GM21825 (cell line): ENCODE measurements at regions not wholly inside any gene's neighbourhood (a gene's known extent, or its start where the extent isn't known, plus 50 kb on each side); places are given as distances from the start of the nearest gene placed in this dataset.
"Not testable (repeated sequence)": the region's sequence is repeated elsewhere in the genome, so short reads cannot be mapped to it uniquely, and the experiment has no call there.

Experiments
- ATAC-seq: cut with Tn5 transposase; IDR thresholded peaks from one replicate; pipeline ENCODE4 v1.9.1; 2021; ENCODE audit warnings: mild to moderate bottlenecking, moderate library complexity; ENCODE audit not compliant: unreplicated experiment

GRCh38 chr3:15903164-15903563, 105.4 kb upstream of the ANKRD28 start:
- ATAC-seq = no peak

GRCh38 chr3:15903759-15904720, 106.3 kb upstream of the ANKRD28 start:
- ATAC-seq = no peak

GRCh38 chr3:15905041-15905440, 107.3 kb upstream of the ANKRD28 start:
- ATAC-seq = no peak

- not testable (repeated sequence) for ATAC-seq
Observed at GRCh38 chr3:15907403-15907802, 109.6 kb upstream of the ANKRD28 start.

GRCh38 chr3:15918988-15919387, 121.2 kb upstream of the ANKRD28 start:
- no peak for ATAC-seq

GRCh38 chr3:15919971-15920370, 122.2 kb upstream of the ANKRD28 start:
- no peak for ATAC-seq

GRCh38 chr3:15923640-15924405, 126.0 kb upstream of the ANKRD28 start:
- ATAC-seq = no peak

GRCh38 chr3:15924914-15925313, 127.1 kb upstream of the ANKRD28 start:
- no peak for ATAC-seq

- ATAC-seq = no peak
Observed at GRCh38 chr3:15926871-15927270, 129.1 kb upstream of the ANKRD28 start.

- ATAC-seq = no peak
Observed at GRCh38 chr3:15927969-15928368, 130.2 kb upstream of the ANKRD28 start.

- no peak for ATAC-seq
Observed at GRCh38 chr3:15929944-15930571, 132.3 kb upstream of the ANKRD28 start.

- ATAC-seq = no peak
Observed at GRCh38 chr3:15932348-15933300, 134.8 kb upstream of the ANKRD28 start.

- ATAC-seq = no peak
Observed at GRCh38 chr3:15933439-15934139, 135.8 kb upstream of the ANKRD28 start.

GRCh38 chr3:15934389-15935195, 136.8 kb upstream of the ANKRD28 start:
- no peak for ATAC-seq

GRCh38 chr3:15936312-15936711, 138.5 kb upstream of the ANKRD28 start:
- no peak for ATAC-seq

GRCh38 chr3:15940641-15941040, 142.9 kb upstream of the ANKRD28 start:
- no peak for ATAC-seq

GRCh38 chr3:15941457-15941856, 143.7 kb upstream of the ANKRD28 start:
- ATAC-seq = not testable (repeated sequence)

GRCh38 chr3:15941958-15942357, 144.2 kb upstream of the ANKRD28 start:
- ATAC-seq = no peak

- ATAC-seq = no peak
Observed at GRCh38 chr3:15942462-15942861, 144.7 kb upstream of the ANKRD28 start.
